ENCODE measurements at regions not wholly inside any gene's neighbourhood (a gene's known extent, or its start where the extent isn't known, plus 50 kb on each side); places are given as distances from the start of the nearest gene placed in this dataset.
"Not testable (repeated sequence)": the region's sequence is repeated elsewhere in the genome, so short reads cannot be mapped to it uniquely, and the experiment has no call there.

- Histone ChIP-seq H4K20me1 (ENCODE audit: insufficient read depth, low read length) (no peaks in the 10 kb centered on the region), H3K4me3 (ENCODE audit: insufficient read depth, low read depth, low read length) (no peak overlapping the region), H3K36me3 (ENCODE audit: insufficient read depth, low read length) (no peaks in the 10 kb centered on the region), H3K27me3 (ENCODE audit: insufficient read depth, low read length) (no peaks in the 10 kb centered on the region), H3K27ac (ENCODE audit: low read depth, low read length) (no peak overlapping the region), H3K79me2 (ENCODE audit: insufficient read depth, low read length) (no peaks in the 10 kb centered on the region), H3K4me2 (ENCODE audit: low read length) (no peak overlapping the region), H3K9ac (ENCODE audit: low read length) (no peak overlapping the region), H2AFZ (ENCODE audit: low read depth, low read length) (no peak overlapping the region), H3K4me1 (ENCODE audit: insufficient read depth, low read length) (no peaks in the 10 kb centered on the region), H3K9me3 (ENCODE audit: insufficient read depth, low read depth, low read length) (no peaks in the 10 kb centered on the region)
- Mint-ChIP-seq H3K27ac (ENCODE audit: unreplicated experiment) (no peak overlapping the region), H3K27me3 (ENCODE audit: low read depth, unreplicated experiment) (no peaks in the 10 kb centered on the region), H3K9me3 (ENCODE audit: unreplicated experiment) (no peaks in the 10 kb centered on the region), H3K4me1 (ENCODE audit: low read depth, unreplicated experiment) (no peaks in the 10 kb centered on the region), H3K36me3 (ENCODE audit: low read depth, unreplicated experiment) (no peaks in the 10 kb centered on the region), H3K4me3 (ENCODE audit: unreplicated experiment) (no peak overlapping the region)
- FAIRE-seq (no peak), DNase-seq (ENCODE audit: low read depth) (no peak)
- TF ChIP-seq EZH2 (IDR thresholded peaks at IDR 0.05; ENCODE audit: insufficient read depth, low read length) (no peak), CTCF (IDR thresholded peaks at IDR 0.05; ENCODE audit: insufficient read depth, low read depth, low read length) (no peak)
These were observed 306.0 kb upstream of the TCF4 start for GRCh38 chr18:55893948-55894347.

- H3K4me1 ChIP-seq (ENCODE audit: insufficient read depth, low read length); H3K9me3 Mint-ChIP-seq (ENCODE audit: unreplicated experiment); DNase-seq (ENCODE audit: low read depth); H4K20me1 ChIP-seq (ENCODE audit: insufficient read depth, low read length); H3K4me3 Mint-ChIP-seq (ENCODE audit: unreplicated experiment); H3K27ac ChIP-seq (ENCODE audit: low read depth, low read length); H3K36me3 Mint-ChIP-seq (ENCODE audit: low read depth, unreplicated experiment); H3K4me1 Mint-ChIP-seq (ENCODE audit: low read depth, unreplicated experiment); H3K27me3 ChIP-seq (ENCODE audit: insufficient read depth, low read length); H2AFZ ChIP-seq (ENCODE audit: low read depth, low read length); H3K9ac ChIP-seq (ENCODE audit: low read length); FAIRE-seq; H3K79me2 ChIP-seq (ENCODE audit: insufficient read depth, low read length); H3K27me3 Mint-ChIP-seq (ENCODE audit: low read depth, unreplicated experiment); H3K27ac Mint-ChIP-seq (ENCODE audit: unreplicated experiment); H3K36me3 ChIP-seq (ENCODE audit: insufficient read depth, low read length); H3K4me2 ChIP-seq (ENCODE audit: low read length); H3K4me3 ChIP-seq (ENCODE audit: insufficient read depth, low read depth, low read length); H3K9me3 ChIP-seq (ENCODE audit: insufficient read depth, low read depth, low read length): not testable (repeated sequence)
These were observed 305.1 kb upstream of the TCF4 start for GRCh38 chr18:55892862-55893813.

- H3K27ac Mint-ChIP-seq (ENCODE audit: unreplicated experiment): no peak overlapping the region
- H3K36me3 Mint-ChIP-seq (ENCODE audit: low read depth, unreplicated experiment): no peaks in the 10 kb centered on the region
- Histone ChIP-seq H2AFZ (ENCODE audit: low read depth, low read length) (no peak overlapping the region), H3K27me3 (ENCODE audit: insufficient read depth, low read length) (no peaks in the 10 kb centered on the region), H3K27ac (ENCODE audit: low read depth, low read length) (no peak overlapping the region), H3K4me3 (ENCODE audit: insufficient read depth, low read depth, low read length) (no peak overlapping the region), H4K20me1 (ENCODE audit: insufficient read depth, low read length) (no peaks in the 10 kb centered on the region), H3K79me2 (ENCODE audit: insufficient read depth, low read length) (no peaks in the 10 kb centered on the region), H3K4me2 (ENCODE audit: low read length) (no peak overlapping the region), H3K9ac (ENCODE audit: low read length) (no peak overlapping the region), H3K36me3 (ENCODE audit: insufficient read depth, low read length) (no peaks in the 10 kb centered on the region), H3K9me3 (ENCODE audit: insufficient read depth, low read depth, low read length) (no peaks in the 10 kb centered on the region), H3K4me1 (ENCODE audit: insufficient read depth, low read length) (no peaks in the 10 kb centered on the region)
- TF ChIP-seq CTCF (IDR thresholded peaks at IDR 0.05; ENCODE audit: insufficient read depth, low read depth, low read length) (no peak), EZH2 (IDR thresholded peaks at IDR 0.05; ENCODE audit: insufficient read depth, low read length) (no peak)
- H3K9me3 Mint-ChIP-seq (ENCODE audit: unreplicated experiment): no peaks in the 10 kb centered on the region
- H3K27me3 Mint-ChIP-seq (ENCODE audit: low read depth, unreplicated experiment): no peaks in the 10 kb centered on the region
- DNase-seq (ENCODE audit: low read depth) (no peak), FAIRE-seq (peak; percentile 45)
- H3K4me1 Mint-ChIP-seq (ENCODE audit: low read depth, unreplicated experiment): no peaks in the 10 kb centered on the region
- H3K4me3 Mint-ChIP-seq (ENCODE audit: unreplicated experiment): no peak overlapping the region
These were observed 298.9 kb upstream of the TCF4 start for GRCh38 chr18:55886886-55887285.
